ENCODE measurements at regions not wholly inside any gene's neighbourhood (a gene's known extent, or its start where the extent isn't known, plus 50 kb on each side); places are given as distances from the start of the nearest gene placed in this dataset.

GRCh38 chr9:129377931-129378661 is 200.0 kb upstream of the IER5L start:
- no peak for DNase-seq

- DNase-seq = no peak
Measured at GRCh38 chr9:129377181-129377580, 199.1 kb upstream of the IER5L start.

- DNase-seq = no peak
Measured at GRCh38 chr9:129375845-129376244, 197.8 kb upstream of the IER5L start.

- no peak for DNase-seq
Measured at GRCh38 chr9:129374651-129375050, 196.6 kb upstream of the IER5L start.

- no peak for DNase-seq
Measured at GRCh38 chr9:129374231-129374630, 196.2 kb upstream of the IER5L start.

- DNase-seq = no peak
Measured at GRCh38 chr9:129373361-129373760, 195.3 kb upstream of the IER5L start.

- DNase-seq = no peak
Measured at GRCh38 chr9:129370770-129371169, 192.7 kb upstream of the IER5L start.

- no peak for DNase-seq
Measured at GRCh38 chr9:129368444-129368978, 190.4 kb upstream of the IER5L start.

- DNase-seq = no peak
Measured at GRCh38 chr9:129367287-129367686, 189.2 kb upstream of the IER5L start.

- DNase-seq = no peak
Measured at GRCh38 chr9:129365196-129365595, 187.1 kb upstream of the IER5L start.

GRCh38 chr9:129363216-129363873 is 185.3 kb upstream of the IER5L start:
- DNase-seq = no peak

GRCh38 chr9:129362287-129363000 is 184.4 kb upstream of the IER5L start:
- DNase-seq = no peak

GRCh38 chr9:129361196-129361595 is 183.1 kb upstream of the IER5L start:
- DNase-seq = no peak

GRCh38 chr9:129359916-129360536 is 182.0 kb upstream of the IER5L start:
- no peak for DNase-seq

GRCh38 chr9:129359162-129359811 is 181.2 kb upstream of the IER5L start:
- no peak for DNase-seq

- no peak for DNase-seq
Measured at GRCh38 chr9:129358621-129359154, 180.6 kb upstream of the IER5L start.

- no peak for DNase-seq
Measured at GRCh38 chr9:129357773-129358245, 179.7 kb upstream of the IER5L start.

GRCh38 chr9:129356871-129357772 is 179.1 kb upstream of the IER5L start:
- DNase-seq = no peak

GRCh38 chr9:129355631-129356030 is 177.6 kb upstream of the IER5L start:
- DNase-seq = no peak

GRCh38 chr9:129354498-129354897 is 176.4 kb upstream of the IER5L start:
- no peak for DNase-seq

- DNase-seq = no peak
Measured at GRCh38 chr9:129353697-129354336, 175.8 kb upstream of the IER5L start.

All from NK-92 treated with Interleukin-12 subunit alpha and Interleukin-12 subunit beta, amount 100 ng/mL, for 24 hours (cell line).